SJSA1 (cell line): ENCODE measurements at regions not wholly inside any gene's neighbourhood (a gene's known extent, or its start where the extent isn't known, plus 50 kb on each side); places are given as distances from the start of the nearest gene placed in this dataset.

ENCODE experiments used
- DNase-seq, 2 experiments: peaks; one replicate each; pipeline ENCODE4 v3.0.0-alpha.2; 2015 to 2020; ENCODE audit warnings: low spot score in 2 of 2, low read depth in 1 of 2
- H3K27ac ChIP-seq: fragments of 250-450 bp; sonication (Bioruptor Pico); 2 replicates; pipeline ENCODE4 v1.5.1; 2020; ENCODE audit warnings: mild to moderate bottlenecking, moderate library complexity
- H3K27me3 ChIP-seq: fragments of 250-450 bp; sonication (Bioruptor Pico); replicated peaks from 2 replicates; pipeline ENCODE4 v1.5.1; 2020; ENCODE audit warnings: mild to moderate bottlenecking, moderate library complexity
- H3K36me3 ChIP-seq: fragments of 250-450 bp; sonication (Bioruptor Pico); 2 replicates; pipeline ENCODE4 v1.5.1; 2020; ENCODE audit warnings: mild to moderate bottlenecking
- H3K4me1 ChIP-seq: fragments of 250-450 bp; sonication (Bioruptor Pico); replicated peaks from 2 replicates; pipeline ENCODE4 v1.6.1; 2021; ENCODE audit warnings: mild to moderate bottlenecking
- H3K4me3 ChIP-seq: fragments of 250-450 bp; sonication (Bioruptor Pico); 2 replicates; pipeline ENCODE4 v1.5.1; 2020; ENCODE audit warnings: mild to moderate bottlenecking
- H3K9me3 ChIP-seq: fragments of 250-450 bp; sonication (Bioruptor Pico); replicated peaks from 2 replicates; pipeline ENCODE4 v1.5.1; 2020; ENCODE audit warnings: mild to moderate bottlenecking

DNA sequence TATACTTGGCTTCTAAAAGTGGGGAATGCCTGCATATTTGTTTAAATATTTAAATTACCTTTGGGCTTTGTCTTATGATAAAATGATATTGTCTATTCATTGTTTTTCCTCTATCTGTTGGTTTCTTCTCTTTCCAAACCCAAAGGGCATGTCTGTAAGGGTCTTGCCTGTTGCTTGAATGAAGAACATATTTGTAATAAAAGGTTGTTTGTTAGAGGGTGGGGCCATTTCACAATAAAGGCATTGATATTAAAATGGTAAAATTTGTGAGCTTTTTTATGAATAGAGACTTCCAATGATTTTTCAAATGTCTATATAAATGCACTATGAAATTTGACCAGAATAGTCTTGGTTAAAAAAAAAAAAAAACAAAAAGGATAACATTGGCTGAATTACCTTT is 105.2 kb downstream of the DKK1 start:
- Histone ChIP-seq H3K4me3 (no peak overlapping the region), H3K36me3 (no peaks in the 10 kb centered on the region), H3K4me1 (no peaks in the 10 kb centered on the region)

DNA sequence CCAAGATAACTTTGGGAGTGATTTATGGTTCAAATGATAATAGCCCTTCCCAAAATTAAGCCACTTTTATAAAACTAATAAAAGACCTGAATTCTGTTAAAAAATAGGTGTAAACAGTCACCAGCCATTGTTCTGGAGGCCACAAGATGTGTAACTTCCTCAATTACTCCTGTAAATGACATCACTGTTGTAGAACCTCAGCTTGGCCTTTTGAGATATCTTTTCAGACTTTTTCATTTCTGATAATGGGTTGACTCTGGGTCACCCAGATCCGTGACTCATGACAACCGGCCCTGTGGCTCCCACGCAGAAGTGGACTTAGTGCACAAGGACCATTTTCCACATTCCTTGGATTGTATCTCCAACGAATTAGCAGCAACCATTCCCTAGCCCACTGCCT is 106.6 kb downstream of the DKK1 start:
- no peak for DNase-seq
- no peaks in the 10 kb centered on the region for H3K27me3 ChIP-seq
- H3K9me3 ChIP-seq = no peaks in the 10 kb centered on the region
- no peak overlapping the region for H3K27ac ChIP-seq
- H3K4me1 ChIP-seq = no peaks in the 10 kb centered on the region
- H3K36me3 ChIP-seq = no peaks in the 10 kb centered on the region
- H3K4me3 ChIP-seq = no peak overlapping the region

More for the DNA sequence above, 105.2 kb downstream of the DKK1 start:
- no peak for DNase-seq
- Histone ChIP-seq H3K27me3 (no peaks in the 10 kb centered on the region), H3K9me3 (no peaks in the 10 kb centered on the region), H3K27ac (no peak overlapping the region)

DNA sequence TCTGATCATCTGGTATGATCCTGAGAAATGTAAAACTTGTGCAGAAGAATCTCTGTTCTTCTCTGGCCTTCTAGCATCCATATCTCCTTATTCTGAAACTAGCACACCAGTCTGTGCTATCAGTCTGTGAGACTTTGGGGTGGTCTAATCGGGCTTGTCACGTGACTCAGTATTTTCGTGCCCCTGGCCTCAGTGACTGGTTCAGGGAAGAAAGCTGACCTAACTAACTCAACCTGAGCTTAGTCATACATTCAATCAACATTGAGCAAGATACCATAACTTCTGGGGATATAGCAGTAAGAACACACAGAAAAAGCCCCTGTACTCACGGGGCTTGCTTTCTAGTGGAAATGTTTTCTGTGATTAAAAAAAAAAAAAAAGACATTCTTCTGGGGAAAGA is 109.3 kb downstream of the DKK1 start:
- no peaks in the 10 kb centered on the region for H3K27me3 ChIP-seq
- no peaks in the 10 kb centered on the region for H3K9me3 ChIP-seq
- H3K27ac ChIP-seq = no peak overlapping the region
- DNase-seq = no peak
- H3K4me3 ChIP-seq = no peak overlapping the region
- H3K36me3 ChIP-seq = no peaks in the 10 kb centered on the region
- no peaks in the 10 kb centered on the region for H3K4me1 ChIP-seq

DNA sequence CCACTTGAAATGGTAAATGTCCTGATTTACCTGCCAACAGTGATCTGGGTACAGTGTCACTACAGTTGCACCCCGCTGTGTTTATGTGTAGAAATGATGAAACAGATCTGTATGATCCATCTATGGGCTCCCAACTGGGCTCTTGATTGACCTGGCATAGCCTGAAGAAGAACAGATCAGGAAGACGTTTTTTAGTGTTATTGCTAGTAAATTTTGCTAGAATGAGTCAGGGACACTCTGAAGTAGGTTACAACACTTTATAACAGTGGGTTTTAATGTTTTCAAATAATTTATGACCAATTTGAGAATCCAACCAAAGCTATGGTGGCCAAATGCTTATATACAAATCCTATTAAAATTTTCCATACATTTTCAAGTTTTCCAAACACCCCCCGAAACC is 110.3 kb downstream of the DKK1 start:
- Histone ChIP-seq H3K27ac (no peak overlapping the region), H3K9me3 (no peaks in the 10 kb centered on the region), H3K27me3 (no peaks in the 10 kb centered on the region), H3K36me3 (no peaks in the 10 kb centered on the region), H3K4me3 (no peak overlapping the region), H3K4me1 (no peaks in the 10 kb centered on the region)
- DNase-seq = no peak

DNA sequence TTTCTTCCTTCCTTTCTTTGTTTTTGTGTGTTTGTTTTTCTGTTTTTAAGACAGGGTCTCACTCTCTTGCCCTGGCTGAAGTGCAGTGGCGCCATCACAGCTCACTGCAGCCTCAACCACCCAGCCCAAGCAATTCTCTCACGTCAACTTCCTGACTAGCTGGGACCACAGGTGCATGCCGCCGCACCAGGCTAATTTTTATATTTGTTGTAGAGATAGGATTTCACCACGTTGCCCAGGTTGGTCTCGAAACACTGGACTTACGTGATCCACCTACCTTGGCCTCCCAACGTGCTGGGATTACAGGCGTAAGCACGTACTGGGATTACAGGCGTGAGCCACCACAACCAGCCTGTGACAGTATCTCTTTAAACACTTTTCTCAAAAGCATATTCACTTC is 120.7 kb downstream of the DKK1 start:
- Histone ChIP-seq H3K9me3 (no peaks in the 10 kb centered on the region), H3K4me3 (no peak overlapping the region), H3K27ac (no peak overlapping the region), H3K36me3 (no peaks in the 10 kb centered on the region), H3K4me1 (peaks cover 5% of the 10 kb centered on the region; the same call in 1 of the 2 replicates), H3K27me3 (no peaks in the 10 kb centered on the region)
- DNase-seq = no peak

DNA sequence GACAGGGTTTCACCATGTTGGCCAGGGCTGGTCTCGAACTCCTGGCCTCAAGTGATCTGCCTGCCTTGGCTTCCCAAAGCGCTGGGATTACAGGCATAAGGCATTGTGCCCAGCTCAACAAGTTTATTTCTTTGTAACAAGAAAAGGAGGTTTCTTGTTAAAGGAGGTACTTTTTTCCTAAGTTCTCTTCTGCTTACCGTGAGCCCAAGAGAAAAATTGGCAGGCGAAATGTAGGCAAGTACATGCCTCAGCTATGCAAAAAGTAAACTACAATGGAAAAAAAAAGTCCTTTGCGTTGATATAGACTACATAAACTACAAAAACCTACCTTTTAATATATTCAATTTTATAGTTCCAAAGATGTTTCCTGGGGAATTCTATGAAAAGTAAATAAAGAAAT is 122.6 kb downstream of the DKK1 start:
- no peaks in the 10 kb centered on the region for H3K9me3 ChIP-seq
- no peaks in the 10 kb centered on the region for H3K27me3 ChIP-seq
- DNase-seq = no peak
- peak overlapping the region; percentile 34; the same call in 1 of the 2 replicates for H3K27ac ChIP-seq
- no peaks in the 10 kb centered on the region for H3K36me3 ChIP-seq
- H3K4me1 ChIP-seq = peaks cover 5% of the 10 kb centered on the region; the same call in 1 of the 2 replicates
- no peak overlapping the region for H3K4me3 ChIP-seq

DNA sequence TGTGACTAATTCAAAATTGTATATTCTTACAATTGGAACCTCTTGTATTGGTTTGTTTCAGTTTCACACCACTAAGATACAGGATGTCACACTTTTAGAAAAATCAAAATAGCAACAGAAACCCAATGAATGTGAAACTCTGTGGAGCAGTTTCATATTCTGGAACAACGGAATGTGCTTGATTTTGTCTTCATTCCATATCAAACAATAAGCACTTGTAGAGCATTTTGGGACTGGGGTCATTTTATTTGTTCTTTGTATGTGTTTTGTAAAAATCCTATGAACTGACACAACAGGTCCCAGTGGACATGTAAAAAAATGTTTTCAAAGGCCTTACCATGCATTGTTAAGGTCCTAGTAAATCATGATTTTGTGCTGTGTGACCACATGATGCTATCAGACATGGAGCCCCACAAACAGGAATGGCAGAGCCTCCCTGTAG is 123.1 kb downstream of the DKK1 start:
- Histone ChIP-seq H3K36me3 (no peaks in the 10 kb centered on the region), H3K27me3 (no peaks in the 10 kb centered on the region), H3K4me1 (peaks cover 6% of the 10 kb centered on the region), H3K27ac (peak overlapping the region; percentile 34), H3K4me3 (no peak overlapping the region), H3K9me3 (no peaks in the 10 kb centered on the region)
- DNase-seq = no peak

DNA sequence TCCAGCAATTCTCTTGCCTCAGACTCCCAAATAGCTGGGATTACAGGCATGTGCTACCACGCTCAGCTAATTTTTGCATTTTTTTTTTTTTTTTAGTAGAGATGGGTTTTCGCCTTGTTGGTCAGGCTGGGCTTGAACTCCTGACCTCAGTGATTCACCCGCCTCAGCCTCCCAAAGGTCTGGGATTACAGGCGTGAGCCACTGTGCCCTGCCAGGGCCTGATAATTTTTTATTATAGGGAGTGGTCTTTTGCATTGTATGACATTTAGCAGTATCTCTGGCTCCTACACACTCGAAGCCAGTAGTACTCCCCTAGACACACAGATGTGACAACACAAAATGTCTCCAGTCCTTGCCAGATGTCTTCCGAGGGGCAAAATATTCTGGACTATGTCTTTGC is 124.0 kb downstream of the DKK1 start:
- no peak for DNase-seq
- no peaks in the 10 kb centered on the region for H3K9me3 ChIP-seq
- H3K36me3 ChIP-seq = no peaks in the 10 kb centered on the region
- H3K4me3 ChIP-seq = no peak overlapping the region
- H3K27me3 ChIP-seq = no peaks in the 10 kb centered on the region
- H3K4me1 ChIP-seq = peaks cover 15% of the 10 kb centered on the region
- no peak overlapping the region for H3K27ac ChIP-seq

DNA sequence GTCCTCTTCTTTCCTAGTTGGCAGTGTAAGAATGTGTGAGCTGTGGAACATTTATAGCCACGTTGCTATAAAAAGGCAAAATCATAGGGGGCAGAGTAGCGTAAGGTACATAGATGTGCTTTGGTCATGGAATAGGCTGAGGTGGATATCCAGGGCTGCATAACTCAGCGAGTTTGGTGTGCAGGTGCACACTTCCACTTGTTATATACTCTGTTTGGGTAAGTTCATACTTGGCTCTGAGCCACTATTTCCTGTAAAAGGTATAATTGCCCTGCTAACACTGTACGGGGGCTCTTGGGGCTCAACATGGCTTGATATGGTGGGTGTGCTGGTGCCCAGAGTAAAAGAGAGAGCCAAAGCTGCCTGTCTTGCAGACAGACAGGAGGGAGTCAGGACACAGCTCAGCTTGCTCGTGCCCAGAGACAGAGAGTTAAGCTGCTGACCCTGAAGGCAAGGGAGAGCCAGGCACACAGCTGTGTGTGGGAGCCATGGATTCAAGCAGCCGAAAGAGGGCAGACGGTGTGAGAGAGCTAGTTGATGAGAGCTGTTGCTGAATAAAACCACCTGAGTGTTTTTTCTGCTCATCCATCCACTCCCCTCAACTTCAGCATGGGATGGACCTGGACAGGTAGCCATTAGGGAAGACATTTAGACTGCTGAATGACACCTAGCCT is 126.7 kb downstream of the DKK1 start:
- Histone ChIP-seq H3K4me1 (peaks cover 29% of the 10 kb centered on the region), H3K9me3 (no peaks in the 10 kb centered on the region), H3K27me3 (no peaks in the 10 kb centered on the region), H3K36me3 (no peaks in the 10 kb centered on the region), H3K27ac (no peak overlapping the region), H3K4me3 (no peak overlapping the region)
- no peak for DNase-seq

DNA sequence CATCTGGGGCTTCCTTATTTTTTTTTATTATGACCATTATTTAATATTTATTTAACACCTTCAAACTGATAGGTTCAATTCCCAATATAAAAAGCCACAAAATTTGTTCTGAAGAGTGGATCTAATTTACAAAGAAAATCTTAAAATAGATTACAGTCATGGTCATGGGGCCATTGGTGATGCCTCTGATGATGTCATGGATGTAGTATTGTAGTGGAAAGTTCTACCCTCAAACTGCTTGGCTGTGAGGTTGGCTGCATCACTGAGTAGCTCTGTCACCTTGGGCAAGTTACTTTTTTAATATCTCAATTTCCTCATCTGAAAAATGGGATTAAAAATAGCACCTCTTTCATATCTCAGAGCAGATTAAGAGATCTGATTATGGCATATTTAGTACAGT is 128.5 kb downstream of the DKK1 start:
- H3K27ac ChIP-seq = peak overlapping the region; percentile 95
- H3K36me3 ChIP-seq = no peaks in the 10 kb centered on the region
- no peaks in the 10 kb centered on the region for H3K27me3 ChIP-seq
- H3K4me3 ChIP-seq = no peak overlapping the region
- peaks cover 24% of the 10 kb centered on the region for H3K4me1 ChIP-seq
- H3K9me3 ChIP-seq = no peaks in the 10 kb centered on the region
- no peak for DNase-seq

DNA sequence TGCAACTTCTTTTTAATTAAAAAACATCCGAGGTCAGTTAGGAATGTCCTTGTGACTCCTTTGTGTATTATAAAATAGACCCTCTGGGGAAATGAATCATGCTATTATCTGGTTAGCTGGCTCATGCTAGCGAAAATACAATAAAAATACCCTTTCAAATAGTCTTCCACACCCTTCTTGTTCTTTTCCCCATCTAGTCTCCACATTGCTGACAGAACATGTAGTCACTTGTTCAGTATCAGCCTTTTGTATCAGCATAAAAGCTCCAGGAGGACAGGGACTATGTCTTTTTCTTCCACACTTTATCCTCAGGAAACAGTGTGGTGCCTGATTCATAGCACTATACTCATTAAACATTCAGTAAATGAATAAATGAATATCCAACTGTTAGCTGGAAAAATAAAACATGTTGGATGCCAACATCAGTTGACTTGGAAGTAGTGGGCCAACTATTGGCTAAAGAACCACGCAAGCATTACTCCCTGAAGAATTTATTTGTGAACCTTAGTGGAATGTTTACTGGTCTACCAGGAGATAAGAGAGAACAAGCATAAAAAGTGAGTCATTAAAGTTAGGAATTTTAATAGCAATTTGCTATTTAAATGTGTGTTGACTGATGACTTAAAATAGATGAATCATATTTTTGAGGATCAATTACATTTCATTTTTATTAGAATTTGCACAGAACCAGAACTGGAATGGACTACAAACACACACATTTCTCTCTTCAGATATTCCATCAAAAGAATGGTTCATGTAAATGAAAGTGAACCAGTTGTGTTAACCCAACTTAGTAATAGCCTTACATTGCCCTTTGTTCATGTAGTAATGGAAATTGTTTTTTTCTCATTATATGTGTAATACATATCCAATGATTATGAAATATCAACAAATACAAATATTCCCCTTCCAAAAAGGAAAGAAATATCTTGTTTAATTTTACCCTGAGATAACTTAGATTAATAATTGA is 129.6 kb downstream of the DKK1 start:
- peak overlapping the region; percentile 95 for H3K27ac ChIP-seq
- H3K27me3 ChIP-seq = no peaks in the 10 kb centered on the region
- no peaks in the 10 kb centered on the region for H3K9me3 ChIP-seq
- H3K4me3 ChIP-seq = no peak overlapping the region
- H3K4me1 ChIP-seq = peaks cover 29% of the 10 kb centered on the region
- DNase-seq = peak in 1 of 2 experiments; percentile 81
- no peaks in the 10 kb centered on the region for H3K36me3 ChIP-seq

DNA sequence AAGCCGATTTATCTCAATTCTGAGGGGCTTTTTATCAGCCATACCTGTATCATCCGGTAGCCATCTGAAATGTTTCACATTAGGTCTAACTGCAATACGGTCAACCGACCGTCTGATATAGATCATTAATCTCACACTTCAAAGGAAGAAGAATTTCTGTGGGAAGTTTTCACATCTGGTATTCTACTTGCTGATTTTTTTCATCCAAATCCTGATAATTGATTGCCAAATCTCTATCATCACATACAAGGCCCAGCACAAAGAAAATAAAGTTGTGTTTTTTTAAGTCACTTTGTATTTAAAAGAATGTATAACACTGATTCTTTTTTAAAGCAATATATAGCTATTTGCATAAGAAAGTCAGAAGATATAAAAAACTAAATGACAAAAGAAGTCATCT is 132.3 kb downstream of the DKK1 start:
- peaks cover 39% of the 10 kb centered on the region for H3K4me1 ChIP-seq
- H3K36me3 ChIP-seq = no peaks in the 10 kb centered on the region
- H3K4me3 ChIP-seq = no peak overlapping the region
- DNase-seq = no peak
- H3K9me3 ChIP-seq = no peaks in the 10 kb centered on the region
- no peaks in the 10 kb centered on the region for H3K27me3 ChIP-seq
- no peak overlapping the region for H3K27ac ChIP-seq

DNA sequence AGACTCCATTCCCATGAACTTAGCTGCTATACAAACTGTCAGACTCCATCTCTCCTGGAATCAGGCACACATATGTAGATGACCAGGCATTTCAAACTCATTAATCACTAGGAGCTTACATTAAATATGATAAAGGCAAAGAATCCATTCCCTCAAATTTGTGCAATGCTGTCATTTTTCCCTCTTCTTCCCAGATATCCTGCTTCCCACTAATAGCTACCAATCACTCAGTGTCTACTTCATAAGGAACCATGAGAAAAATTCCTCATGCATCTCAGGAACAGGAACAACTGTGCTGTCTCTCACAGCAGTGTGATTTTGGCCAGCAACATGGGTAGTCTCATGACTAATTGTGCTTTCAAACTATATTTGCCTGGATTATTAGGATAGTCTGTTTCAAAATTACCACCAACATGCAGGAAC is 133.9 kb downstream of the DKK1 start:
- Histone ChIP-seq H3K4me1 (peaks cover 46% of the 10 kb centered on the region), H3K9me3 (no peaks in the 10 kb centered on the region), H3K36me3 (no peaks in the 10 kb centered on the region), H3K4me3 (no peak overlapping the region), H3K27ac (no peak overlapping the region), H3K27me3 (no peaks in the 10 kb centered on the region)
- DNase-seq = no peak

DNA sequence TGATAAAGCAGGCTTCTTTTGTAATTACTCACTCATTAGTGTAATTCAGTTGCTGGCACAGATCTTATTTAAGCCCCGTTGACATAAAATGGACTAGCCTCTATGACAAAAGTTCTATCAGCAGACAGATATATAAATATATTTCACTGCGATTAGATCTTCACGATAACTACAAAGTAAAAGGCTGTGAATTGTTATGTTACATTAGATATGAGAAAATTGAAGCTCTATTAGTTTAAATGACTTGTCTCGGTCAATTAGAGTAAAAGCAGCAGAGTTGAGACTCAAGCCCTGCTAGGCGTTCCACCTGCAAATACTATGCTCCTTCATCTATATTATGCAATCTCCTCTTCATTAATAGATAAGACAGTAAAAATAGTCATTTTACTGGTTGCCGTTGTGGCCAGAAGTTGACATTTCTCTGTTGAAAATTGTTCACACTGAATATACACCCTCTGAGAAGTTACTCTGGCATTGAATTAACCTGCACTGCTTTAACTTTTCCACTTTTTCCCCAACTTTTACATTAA is 136.7 kb downstream of the DKK1 start:
- H3K4me1 ChIP-seq = peaks cover 29% of the 10 kb centered on the region
- peak overlapping the region; percentile 19; the same call in 1 of the 2 replicates for H3K27ac ChIP-seq
- H3K4me3 ChIP-seq = no peak overlapping the region
- no peak for DNase-seq
- no peaks in the 10 kb centered on the region for H3K9me3 ChIP-seq
- no peaks in the 10 kb centered on the region for H3K36me3 ChIP-seq
- no peaks in the 10 kb centered on the region for H3K27me3 ChIP-seq
